ENCODE measurements at regions not wholly inside any gene's neighbourhood (a gene's known extent, or its start where the extent isn't known, plus 50 kb on each side); places are given as distances from the start of the nearest gene placed in this dataset.
A peak's percentile ranks its signal among the peaks of the same experiment; 100 is the strongest.

DNA sequence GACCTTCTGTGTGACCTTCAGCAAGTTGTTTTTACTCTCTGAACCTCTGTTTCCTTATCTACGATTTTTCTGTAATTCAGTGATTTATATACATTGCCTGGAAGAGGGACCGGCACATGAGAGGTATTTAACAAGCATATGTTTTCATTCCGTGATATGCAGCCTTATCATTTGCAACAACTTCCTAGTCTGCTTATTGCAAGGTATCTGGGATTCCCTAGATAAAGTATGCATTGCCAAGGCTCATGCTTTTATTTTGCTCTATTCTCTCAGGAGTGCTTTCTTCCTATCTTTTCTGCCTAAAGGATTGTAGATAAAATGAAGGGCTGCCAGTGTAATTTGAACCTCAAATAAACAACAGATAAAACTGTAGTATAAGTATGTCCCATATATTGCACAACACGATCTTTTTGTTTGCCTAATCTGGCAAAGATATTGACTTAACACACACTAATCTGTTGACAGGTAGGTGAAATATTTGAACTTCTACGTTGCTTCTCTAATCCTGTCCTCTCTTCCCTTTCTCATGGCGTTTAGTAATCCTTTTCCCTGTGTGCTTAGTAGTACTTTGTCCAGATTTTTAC is 377.2 kb upstream of the TNC start:
- POLR2A ChIA-PET, result no interaction called here
- TF ChIP-seq, protein P1, sequence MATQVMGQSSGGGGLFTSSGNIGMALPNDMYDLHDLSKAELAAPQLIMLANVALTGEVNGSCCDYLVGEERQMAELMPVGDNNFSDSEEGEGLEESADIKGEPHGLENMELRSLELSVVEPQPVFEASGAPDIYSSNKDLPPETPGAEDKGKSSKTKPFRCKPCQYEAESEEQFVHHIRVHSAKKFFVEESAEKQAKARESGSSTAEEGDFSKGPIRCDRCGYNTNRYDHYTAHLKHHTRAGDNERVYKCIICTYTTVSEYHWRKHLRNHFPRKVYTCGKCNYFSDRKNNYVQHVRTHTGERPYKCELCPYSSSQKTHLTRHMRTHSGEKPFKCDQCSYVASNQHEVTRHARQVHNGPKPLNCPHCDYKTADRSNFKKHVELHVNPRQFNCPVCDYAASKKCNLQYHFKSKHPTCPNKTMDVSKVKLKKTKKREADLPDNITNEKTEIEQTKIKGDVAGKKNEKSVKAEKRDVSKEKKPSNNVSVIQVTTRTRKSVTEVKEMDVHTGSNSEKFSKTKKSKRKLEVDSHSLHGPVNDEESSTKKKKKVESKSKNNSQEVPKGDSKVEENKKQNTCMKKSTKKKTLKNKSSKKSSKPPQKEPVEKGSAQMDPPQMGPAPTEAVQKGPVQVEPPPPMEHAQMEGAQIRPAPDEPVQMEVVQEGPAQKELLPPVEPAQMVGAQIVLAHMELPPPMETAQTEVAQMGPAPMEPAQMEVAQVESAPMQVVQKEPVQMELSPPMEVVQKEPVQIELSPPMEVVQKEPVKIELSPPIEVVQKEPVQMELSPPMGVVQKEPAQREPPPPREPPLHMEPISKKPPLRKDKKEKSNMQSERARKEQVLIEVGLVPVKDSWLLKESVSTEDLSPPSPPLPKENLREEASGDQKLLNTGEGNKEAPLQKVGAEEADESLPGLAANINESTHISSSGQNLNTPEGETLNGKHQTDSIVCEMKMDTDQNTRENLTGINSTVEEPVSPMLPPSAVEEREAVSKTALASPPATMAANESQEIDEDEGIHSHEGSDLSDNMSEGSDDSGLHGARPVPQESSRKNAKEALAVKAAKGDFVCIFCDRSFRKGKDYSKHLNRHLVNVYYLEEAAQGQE (IDR thresholded peaks at IDR 0.05; ENCODE audit: low read depth, low read length), result no peak
- TF ChIP-seq GATA2 (CRISPR knock-in tag; IDR thresholded peaks at IDR 0.05), result peak; percentile 94
- no peak for TF ChIP-seq TEAD4 (IDR thresholded peaks at IDR 0.05; ENCODE audit: borderline replicate concordance, insufficient read depth)
- TF ChIP-seq EP300 (IDR thresholded peaks at IDR 0.05; ENCODE audit: borderline replicate concordance in 1 of 2, low read depth in 1 of 2, low read length in 1 of 2), result peak in 1 of 2 experiments; percentile 88; a peak in 2 of 4 replicates
- 0 out of 2 replicates have a peak, but pooled peaks have one; percentile 2 for TF ChIP-seq JUND (IDR thresholded peaks at IDR 0.05)
- no peak for TF ChIP-seq EZH2phosphoT487 (IDR thresholded peaks at IDR 0.05; ENCODE audit: borderline replicate concordance, low read depth)
- no peak for TF ChIP-seq FOSL2 (IDR thresholded peaks at IDR 0.05; ENCODE audit: borderline replicate concordance, low read depth)
- no peak for TF ChIP-seq NRF1 (IDR thresholded peaks at IDR 0.05; ENCODE audit: low read depth, low read length)
- TF ChIP-seq RCOR1 (IDR thresholded peaks at IDR 0.05; ENCODE audit: low read length), result peak; percentile 96
- peak; percentile 56 for TF ChIP-seq CHD2 (IDR thresholded peaks at IDR 0.05; ENCODE audit: low read length, partially characterized antibody)
- TF ChIP-seq TCF12 (IDR thresholded peaks at IDR 0.05), result peak; percentile 53
- TF ChIP-seq MXI1 (IDR thresholded peaks at IDR 0.05; ENCODE audit: low read depth, low read length), result no peak; the same call in 1 of the 2 replicates
- TF ChIP-seq NFIC (IDR thresholded peaks at IDR 0.05; ENCODE audit: borderline replicate concordance), result no peak
- TF ChIP-seq RFX5 (IDR thresholded peaks at IDR 0.05; ENCODE audit: low read length), result no peak
- TF ChIP-seq GABPA (IDR thresholded peaks at IDR 0.05; ENCODE audit: low read depth), result no peak
- TF ChIP-seq USF1 (IDR thresholded peaks at IDR 0.05; ENCODE audit: borderline replicate concordance, low read depth), result no peak
- no peak for TF ChIP-seq TAF1 (IDR thresholded peaks at IDR 0.05; ENCODE audit: borderline replicate concordance, low read depth, low read length)
- 0 out of 2 replicates have a peak, but pooled peaks have one; percentile 62 for TF ChIP-seq FOXJ3 (CRISPR knock-in tag; IDR thresholded peaks at IDR 0.05)
- TF ChIP-seq, protein P2, sequence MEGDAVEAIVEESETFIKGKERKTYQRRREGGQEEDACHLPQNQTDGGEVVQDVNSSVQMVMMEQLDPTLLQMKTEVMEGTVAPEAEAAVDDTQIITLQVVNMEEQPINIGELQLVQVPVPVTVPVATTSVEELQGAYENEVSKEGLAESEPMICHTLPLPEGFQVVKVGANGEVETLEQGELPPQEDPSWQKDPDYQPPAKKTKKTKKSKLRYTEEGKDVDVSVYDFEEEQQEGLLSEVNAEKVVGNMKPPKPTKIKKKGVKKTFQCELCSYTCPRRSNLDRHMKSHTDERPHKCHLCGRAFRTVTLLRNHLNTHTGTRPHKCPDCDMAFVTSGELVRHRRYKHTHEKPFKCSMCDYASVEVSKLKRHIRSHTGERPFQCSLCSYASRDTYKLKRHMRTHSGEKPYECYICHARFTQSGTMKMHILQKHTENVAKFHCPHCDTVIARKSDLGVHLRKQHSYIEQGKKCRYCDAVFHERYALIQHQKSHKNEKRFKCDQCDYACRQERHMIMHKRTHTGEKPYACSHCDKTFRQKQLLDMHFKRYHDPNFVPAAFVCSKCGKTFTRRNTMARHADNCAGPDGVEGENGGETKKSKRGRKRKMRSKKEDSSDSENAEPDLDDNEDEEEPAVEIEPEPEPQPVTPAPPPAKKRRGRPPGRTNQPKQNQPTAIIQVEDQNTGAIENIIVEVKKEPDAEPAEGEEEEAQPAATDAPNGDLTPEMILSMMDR (IDR thresholded peaks at IDR 0.05), result no peak
- TF ChIP-seq POLR2AphosphoS5 (IDR thresholded peaks at IDR 0.05; ENCODE audit: low read depth, low read length), result no peak
- no peaks in the 10 kb centered on the region for H3K27me3 ChIP-seq (ENCODE audit: insufficient read depth)
- CTCF ChIA-PET, result no interaction called here
- no peaks in the 10 kb centered on the region for H4K20me1 ChIP-seq (ENCODE audit: insufficient read depth)
- H3K9ac ChIP-seq, result no peak overlapping the region
- no peak overlapping the region; a peak in 1 of 4 replicates for H3K27ac ChIP-seq (ENCODE audit: low read depth in 2 of 2, low read length in 1 of 2)
- H3F3A ChIP-seq (replicated peaks; ENCODE audit: insufficient read depth), result no peaks in the 10 kb centered on the region
- WGBS (ENCODE audit: low lambda C conversion rate), result 33% methylated on average over 6 of the region's 6 CpGs
- no peak overlapping the region for H3K4me2 ChIP-seq
- no peak overlapping the region for H3K4me3 ChIP-seq (ENCODE audit: low read depth in 2 of 2, low read length in 1 of 2)
- no peaks in the 10 kb centered on the region for H3K36me3 ChIP-seq (replicated peaks in 1 of 2; ENCODE audit: control insufficient read depth in 1 of 2, insufficient read depth in 2 of 2, low read length in 1 of 2)
- peaks cover 8 to 11% of the 10 kb centered on the region in 2 experiments; a peak in 2 of 4 replicates for H3K4me1 ChIP-seq (ENCODE audit: control insufficient read depth in 1 of 2, insufficient read depth in 2 of 2, low read depth in 1 of 2, low read length in 1 of 2)
- no peak overlapping the region for H2AFZ ChIP-seq (ENCODE audit: low read depth)
- DNase-seq, result peak; percentile 41
- no peaks in the 10 kb centered on the region for H3K79me2 ChIP-seq (ENCODE audit: insufficient read depth)
- no peaks in the 10 kb centered on the region for H3K9me2 ChIP-seq
- no peaks in the 10 kb centered on the region for H3K9me3 ChIP-seq

Measured in SK-N-SH (cell line).